NCI-H1417 (cell line): ENCODE measurements at regions not wholly inside any gene's neighbourhood (a gene's known extent, or its start where the extent isn't known, plus 50 kb on each side); places are given as distances from the start of the nearest gene placed in this dataset.

Source experiments
- DNase-seq, 3 experiments: peaks; one replicate each; lab custom pipeline; 2025; lab: John Stamatoyannopoulos, UW

- no peak for DNase-seq
Measured at GRCh38 chr14:26395726-26396125, 202.1 kb downstream of the NOVA1 start.

- peak; percentile 11 to 99 (median 93) for DNase-seq
Measured at GRCh38 chr14:26394150-26394810, 203.6 kb downstream of the NOVA1 start.

GRCh38 chr14:26392498-26392897, 205.3 kb downstream of the NOVA1 start:
- no peak for DNase-seq

GRCh38 chr14:26389646-26390508, 208.0 kb downstream of the NOVA1 start:
- DNase-seq: no peak

GRCh38 chr14:26385310-26385709, 212.5 kb downstream of the NOVA1 start:
- DNase-seq: no peak

GRCh38 chr14:26382901-26383685, 214.7 kb downstream of the NOVA1 start:
- no peak for DNase-seq

GRCh38 chr14:26381405-26381804, 216.4 kb downstream of the NOVA1 start:
- DNase-seq: no peak

- no peak for DNase-seq
Measured at GRCh38 chr14:26380637-26381036, 217.2 kb downstream of the NOVA1 start.

GRCh38 chr14:26379951-26380350, 217.9 kb downstream of the NOVA1 start:
- no peak for DNase-seq

GRCh38 chr14:26377150-26377549, 220.7 kb downstream of the NOVA1 start:
- no peak for DNase-seq

- peak in 1 of 3 experiments; percentile 53 for DNase-seq
Measured at GRCh38 chr14:26370115-26370514, 227.7 kb downstream of the NOVA1 start.

- DNase-seq: no peak
Measured at GRCh38 chr14:26363689-26364088, 234.1 kb downstream of the NOVA1 start.

- DNase-seq: no peak
Measured at GRCh38 chr14:26344596-26344995, 253.2 kb downstream of the NOVA1 start.

- DNase-seq: no peak
Measured at GRCh38 chr14:26339381-26339780, 258.5 kb downstream of the NOVA1 start.

- no peak for DNase-seq
Measured at GRCh38 chr14:26338231-26338630, 259.6 kb downstream of the NOVA1 start.

GRCh38 chr14:26334288-26334687, 263.5 kb downstream of the NOVA1 start:
- DNase-seq: no peak

GRCh38 chr14:26332966-26333365, 264.9 kb downstream of the NOVA1 start:
- no peak for DNase-seq

GRCh38 chr14:26330982-26331381, 266.9 kb downstream of the NOVA1 start:
- DNase-seq: no peak

GRCh38 chr14:26328791-26329190, 269.0 kb downstream of the NOVA1 start:
- DNase-seq: no peak

GRCh38 chr14:26323869-26324268, 274.0 kb downstream of the NOVA1 start:
- peak in 1 of 3 experiments; percentile 36 for DNase-seq

GRCh38 chr14:26320886-26321285, 276.9 kb downstream of the NOVA1 start:
- no peak for DNase-seq

GRCh38 chr14:26319139-26319864, 278.5 kb downstream of the NOVA1 start:
- peak in 1 of 3 experiments; percentile 36 for DNase-seq
